ENCODE measurements at regions not wholly inside any gene's neighbourhood (a gene's known extent, or its start where the extent isn't known, plus 50 kb on each side); places are given as distances from the start of the nearest gene placed in this dataset.

- Histone ChIP-seq H3K9me3 (peaks cover 0 to 46% (median 32%) of the 10 kb centered on the region in 4 donors), H3K4me3 (no peak overlapping the region), H3K36me3 (no peaks in the 10 kb centered on the region), H3K4me1 (no peaks in the 10 kb centered on the region), H3K27me3 (no peaks in the 10 kb centered on the region), H3K27ac (replicated peaks in 1 of 4) (no peak overlapping the region)
- 56% methylated on average over 3 of the region's 4 CpGs for WGBS
- TF ChIP-seq CTCF (IDR thresholded peaks at IDR 0.05) (peak in 2 of 3 experiments; percentile 45 to 56), EP300 (IDR thresholded peaks at IDR 0.05) (no peak)
- no peak for DNase-seq (ENCODE audit: extremely low spot score)
- intact Hi-C loops (cut with DNase I) = no loop called here
Measured at GRCh38 chr11:109697140-109697843, 275.3 kb downstream of the C11orf87 start.

- H3K36me3 ChIP-seq = no peaks in the 10 kb centered on the region
- TF ChIP-seq EP300 (IDR thresholded peaks at IDR 0.05) (no peak), POLR2A (IDR thresholded peaks at IDR 0.05; ENCODE audit: low read depth) (no peak), POLR2AphosphoS5 (IDR thresholded peaks at IDR 0.05) (no peak), CTCF (IDR thresholded peaks at IDR 0.05) (no peak)
- H3K4me1 ChIP-seq = no peaks in the 10 kb centered on the region
- intact Hi-C loops (cut with DNase I) = no loop called here
- H3K27ac ChIP-seq (replicated peaks in 1 of 4) = no peak overlapping the region
- peaks cover 0 to 46% (median 30%) of the 10 kb centered on the region in 4 donors for H3K9me3 ChIP-seq
- no peak for DNase-seq (ENCODE audit: extremely low spot score)
- no peaks in the 10 kb centered on the region for H3K27me3 ChIP-seq
- H3K4me3 ChIP-seq = no peak overlapping the region
Measured at GRCh38 chr11:109698237-109698636, 276.2 kb downstream of the C11orf87 start.

- H3K36me3 ChIP-seq = no peaks in the 10 kb centered on the region
- H3K4me1 ChIP-seq = no peaks in the 10 kb centered on the region
- DNase-seq (ENCODE audit: extremely low spot score) = no peak
- no peak for TF ChIP-seq EP300 (IDR thresholded peaks at IDR 0.05)
- TF ChIP-seq CTCF (IDR thresholded peaks at IDR 0.05) = no peak
- no peak for TF ChIP-seq POLR2AphosphoS5 (IDR thresholded peaks at IDR 0.05)
- no peak for TF ChIP-seq POLR2A (IDR thresholded peaks at IDR 0.05; ENCODE audit: low read depth)
- 61% methylated on average over 4 of the region's 4 CpGs for WGBS
- no peak overlapping the region for H3K27ac ChIP-seq (replicated peaks in 1 of 4)
- intact Hi-C loops (cut with DNase I) = no loop called here
- no peaks in the 10 kb centered on the region for H3K27me3 ChIP-seq
- peaks cover 0 to 3% (median 0%) of the 10 kb centered on the region in 4 donors for H3K9me3 ChIP-seq
- no peak overlapping the region for H3K4me3 ChIP-seq
Measured at GRCh38 chr11:109704432-109704831, 282.4 kb downstream of the C11orf87 start.

- TF ChIP-seq POLR2AphosphoS5 (IDR thresholded peaks at IDR 0.05) (no peak), CTCF (IDR thresholded peaks at IDR 0.05) (no peak), POLR2A (IDR thresholded peaks at IDR 0.05; ENCODE audit: low read depth) (no peak), EP300 (IDR thresholded peaks at IDR 0.05) (no peak)
- no peaks in the 10 kb centered on the region for H3K27me3 ChIP-seq
- no peaks in the 10 kb centered on the region for H3K9me3 ChIP-seq
- WGBS = 89% methylated on average over 1 of the region's 1 CpG
- no peaks in the 10 kb centered on the region for H3K4me1 ChIP-seq
- no peak for DNase-seq (ENCODE audit: extremely low spot score)
- no peaks in the 10 kb centered on the region for H3K36me3 ChIP-seq
- H3K4me3 ChIP-seq = no peak overlapping the region
- intact Hi-C loops (cut with DNase I) = no loop called here
- no peak overlapping the region for H3K27ac ChIP-seq (replicated peaks in 1 of 4)
Measured at GRCh38 chr11:109706945-109707344, 285.0 kb downstream of the C11orf87 start.

GRCh38 chr11:109707411-109707810 lies 285.4 kb downstream of the C11orf87 start:
- TF ChIP-seq POLR2A (IDR thresholded peaks at IDR 0.05; ENCODE audit: low read depth) = no peak
- no peak for TF ChIP-seq EP300 (IDR thresholded peaks at IDR 0.05)
- no peak for TF ChIP-seq CTCF (IDR thresholded peaks at IDR 0.05)
- TF ChIP-seq POLR2AphosphoS5 (IDR thresholded peaks at IDR 0.05) = no peak
- intact Hi-C loops (cut with DNase I) = no loop called here
- WGBS = 77% methylated on average over 2 of the region's 2 CpGs
- Histone ChIP-seq H3K4me1 (no peaks in the 10 kb centered on the region), H3K4me3 (no peak overlapping the region), H3K27ac (replicated peaks in 1 of 4) (no peak overlapping the region), H3K9me3 (no peaks in the 10 kb centered on the region), H3K27me3 (no peaks in the 10 kb centered on the region), H3K36me3 (no peaks in the 10 kb centered on the region)
- DNase-seq (ENCODE audit: extremely low spot score) = no peak

Data from esophagus muscularis mucosa (tissue), 4 donors.